GM06990 (cell line): ENCODE measurements at regions not wholly inside any gene's neighbourhood (a gene's known extent, or its start where the extent isn't known, plus 50 kb on each side); places are given as distances from the start of the nearest gene placed in this dataset.

Source experiments
- DNase-seq: peaks from one replicate; pipeline ENCODE4 v3.0.0-alpha.2; 2011; ENCODE audit not compliant: insufficient read length; ENCODE audit errors: extremely low read depth
- H3K27me3 ChIP-seq: replicated peaks from 2 replicates; pipeline ENCODE4 v1.6.0; 2011; ENCODE audit warnings: low read length; ENCODE audit not compliant: control insufficient read depth, insufficient read depth
- H3K36me3 ChIP-seq: 2 replicates; pipeline ENCODE4 v1.5.1; 2011; ENCODE audit warnings: low read length; ENCODE audit not compliant: control insufficient read depth, insufficient read depth
- H3K4me3 ChIP-seq: replicated peaks from 2 replicates; pipeline ENCODE4 v1.5.1; 2011; ENCODE audit warnings: low read depth, mild to moderate bottlenecking, control low read depth, low read length
- CTCF ChIP-seq: IDR thresholded peaks from 2 replicates; pipeline ENCODE4 v1.5.1; 2011; ENCODE audit warnings: low read length, control low read depth, mild to moderate bottlenecking, inconsistent platforms; ENCODE audit not compliant: insufficient read depth, poor library complexity, severe bottlenecking

DNA sequence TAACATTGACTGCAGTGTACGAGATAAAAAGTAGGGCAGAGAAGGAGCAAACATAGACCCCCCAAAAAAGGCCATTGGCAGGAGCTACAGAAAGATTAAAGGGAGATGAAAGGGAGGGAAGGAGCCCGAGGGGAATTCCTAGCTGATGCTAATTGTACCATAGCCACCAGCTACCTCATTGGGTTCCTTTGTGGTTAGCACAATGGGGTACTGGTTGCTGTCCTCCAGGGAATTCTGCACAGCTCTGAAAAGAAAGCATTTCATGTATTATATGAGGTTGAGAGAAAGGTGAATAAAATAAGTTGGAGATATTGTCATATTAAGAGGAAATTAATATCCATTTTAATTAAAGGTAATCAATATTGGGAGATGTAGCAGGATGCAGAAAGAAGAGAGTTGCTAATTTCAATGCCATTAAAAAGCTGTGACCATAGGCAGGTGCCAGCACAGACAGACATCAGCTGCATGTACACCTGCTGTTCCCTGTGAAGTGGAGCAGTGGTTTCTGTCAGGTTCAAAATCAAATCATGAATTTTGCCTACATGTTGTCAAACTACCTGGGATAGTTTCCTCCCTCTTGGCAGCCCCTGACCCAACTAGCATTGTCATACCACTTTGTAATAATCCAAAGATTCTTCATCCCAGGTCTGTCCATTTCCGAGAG lies 185.4 kb upstream of the DLGAP1 start:
- Histone ChIP-seq H3K36me3 (no peaks in the 10 kb centered on the region), H3K4me3 (no peak overlapping the region; the same call in 1 of the 2 replicates), H3K27me3 (no peaks in the 10 kb centered on the region)
- TF ChIP-seq CTCF = no peak
- DNase-seq = peak; percentile 33

DNA sequence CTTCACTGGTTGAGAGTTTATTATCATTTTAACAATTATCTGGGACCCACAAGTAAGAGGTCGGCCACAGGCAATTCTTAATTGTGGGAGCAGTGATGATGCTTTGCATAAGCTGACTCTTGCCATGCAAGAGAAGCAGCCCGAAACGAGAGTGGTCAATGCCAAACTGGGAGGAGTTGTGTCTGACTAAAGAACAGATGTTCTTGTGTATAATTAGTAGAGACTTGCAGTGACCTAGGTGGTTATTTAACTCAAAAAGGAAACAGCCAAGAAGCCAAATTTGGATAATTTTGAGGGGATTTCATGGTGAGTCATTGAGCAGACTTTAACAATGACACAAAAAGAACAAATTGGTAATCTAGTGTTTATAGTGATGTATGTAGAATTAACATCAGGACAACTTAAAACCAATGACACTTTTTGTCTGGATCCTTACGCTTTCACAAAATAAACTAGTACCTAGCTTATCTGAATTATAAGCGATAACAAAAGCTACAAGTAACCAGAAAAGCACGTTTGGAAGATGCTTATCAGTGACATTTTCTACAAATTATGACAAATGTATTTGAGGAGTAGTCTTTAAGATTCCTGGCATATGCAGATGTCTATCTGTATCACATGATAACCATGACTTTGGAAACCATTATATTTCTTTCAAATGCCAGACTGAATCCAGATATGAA lies 184.7 kb upstream of the DLGAP1 start:
- Histone ChIP-seq H3K36me3 (no peaks in the 10 kb centered on the region), H3K27me3 (no peaks in the 10 kb centered on the region), H3K4me3 (peak overlapping the region; percentile 1; the same call in 1 of the 2 replicates)
- no peak for TF ChIP-seq CTCF
- peak; percentile 75 for DNase-seq

GRCh38 chr18:4638680-4639079 lies 183.6 kb upstream of the DLGAP1 start:
- no peaks in the 10 kb centered on the region for H3K27me3 ChIP-seq
- H3K36me3 ChIP-seq = no peaks in the 10 kb centered on the region
- TF ChIP-seq CTCF = no peak
- DNase-seq = no peak
- no peak overlapping the region for H3K4me3 ChIP-seq

DNA sequence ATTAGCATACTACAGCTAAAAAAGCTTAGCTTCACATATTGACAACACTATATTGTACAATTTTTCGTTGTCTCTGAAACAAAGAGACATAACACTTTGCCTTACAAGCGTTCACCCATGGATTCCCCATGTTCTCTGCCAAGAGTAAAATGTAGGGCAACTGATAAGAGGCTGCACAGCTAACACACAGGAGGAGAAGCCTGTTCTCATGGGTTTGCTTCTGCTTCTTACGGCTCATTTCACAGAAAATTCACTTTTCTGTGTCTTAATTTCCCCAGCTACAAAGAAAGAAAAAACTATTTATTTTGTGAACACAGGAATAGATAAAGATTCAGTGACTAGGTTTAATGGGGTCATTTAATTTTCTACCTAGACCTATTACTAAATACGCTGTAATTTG lies 182.8 kb upstream of the DLGAP1 start:
- DNase-seq = no peak
- no peak overlapping the region for H3K4me3 ChIP-seq
- no peak for TF ChIP-seq CTCF
- no peaks in the 10 kb centered on the region for H3K27me3 ChIP-seq
- H3K36me3 ChIP-seq = no peaks in the 10 kb centered on the region

DNA sequence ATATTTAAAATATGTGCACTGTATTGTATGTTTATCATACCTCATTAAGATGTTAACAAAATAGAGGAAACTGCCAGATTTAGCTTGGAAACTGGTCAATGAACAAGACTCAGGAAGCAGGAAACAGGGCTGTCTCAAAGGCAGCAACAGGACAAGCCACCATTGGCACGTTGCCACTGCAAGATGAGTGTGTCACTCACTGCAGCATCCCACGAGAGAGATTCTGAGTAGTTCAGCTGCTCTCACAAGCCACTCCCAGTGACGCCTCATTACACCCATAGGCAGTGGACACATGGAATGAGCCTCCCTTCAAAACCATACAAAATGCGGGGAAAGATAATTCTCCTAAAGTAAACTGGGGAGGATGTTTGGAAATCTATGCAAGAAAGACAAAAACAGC lies 181.9 kb upstream of the DLGAP1 start:
- Histone ChIP-seq H3K27me3 (no peaks in the 10 kb centered on the region), H3K36me3 (no peaks in the 10 kb centered on the region), H3K4me3 (no peak overlapping the region)
- no peak for DNase-seq
- no peak for TF ChIP-seq CTCF
